ENCODE measurements at regions not wholly inside any gene's neighbourhood (a gene's known extent, or its start where the extent isn't known, plus 50 kb on each side); places are given as distances from the start of the nearest gene placed in this dataset.
"Not testable (repeated sequence)": the region's sequence is repeated elsewhere in the genome, so short reads cannot be mapped to it uniquely, and the experiment has no call there.

- WGBS, 2 donors, result 76 to 84% methylated on average over 4 of the region's 4 CpGs
- H3K27ac ChIP-seq, result no peak overlapping the region
- no peaks in the 10 kb centered on the region for H3K4me1 ChIP-seq
- DNase-seq, result no peak
- H3K9me3 ChIP-seq, result no peaks in the 10 kb centered on the region
- H3K36me3 ChIP-seq (ENCODE audit: low read depth, missing control alignments), result no peaks in the 10 kb centered on the region
- intact Hi-C loops (cut with DNase I; ENCODE audit: low total_unique reads), result no loop called here
- TF ChIP-seq POLR2A (IDR thresholded peaks at IDR 0.05) (no peak), CTCF (IDR thresholded peaks at IDR 0.05) (no peak)
- no peaks in the 10 kb centered on the region for H3K27me3 ChIP-seq
- no peak overlapping the region for H3K4me3 ChIP-seq
Observed at GRCh38 chr11:13189561-13190426, 87.8 kb upstream of the BMAL1 start.

GRCh38 chr11:13193613-13194012 lies 84.0 kb upstream of the BMAL1 start:
- H3K4me1 ChIP-seq, result no peaks in the 10 kb centered on the region
- intact Hi-C loops (cut with DNase I; ENCODE audit: low total_unique reads), result no loop called here
- H3K27ac ChIP-seq, result no peak overlapping the region
- TF ChIP-seq CTCF (IDR thresholded peaks at IDR 0.05), result no peak
- TF ChIP-seq POLR2A (IDR thresholded peaks at IDR 0.05), result no peak
- no peaks in the 10 kb centered on the region for H3K27me3 ChIP-seq
- H3K36me3 ChIP-seq (ENCODE audit: low read depth, missing control alignments), result no peaks in the 10 kb centered on the region
- DNase-seq, result no peak
- no peaks in the 10 kb centered on the region for H3K9me3 ChIP-seq
- WGBS, 2 donors, result 71 to 74% methylated on average over 4 of the region's 4 CpGs
- no peak overlapping the region for H3K4me3 ChIP-seq

- intact Hi-C loops (cut with DNase I; ENCODE audit: low total_unique reads); H3K9me3 ChIP-seq; H3K4me3 ChIP-seq; H3K36me3 ChIP-seq (ENCODE audit: low read depth, missing control alignments); DNase-seq; H3K27ac ChIP-seq; H3K4me1 ChIP-seq; H3K27me3 ChIP-seq: not testable (repeated sequence)
- WGBS, 2 donors, result 0 to 4% methylated on average over 1 of the region's 1 CpG
Observed at GRCh38 chr11:13197374-13197773, 80.2 kb upstream of the BMAL1 start.

GRCh38 chr11:13205486-13205885 lies 72.1 kb upstream of the BMAL1 start:
- Histone ChIP-seq H3K4me1 (peaks cover 14% of the 10 kb centered on the region), H3K4me3 (no peak overlapping the region), H3K27me3 (no peaks in the 10 kb centered on the region), H3K27ac (no peak overlapping the region), H3K36me3 (ENCODE audit: low read depth, missing control alignments) (no peaks in the 10 kb centered on the region), H3K9me3 (no peaks in the 10 kb centered on the region)
- TF ChIP-seq CTCF (IDR thresholded peaks at IDR 0.05) (no peak), POLR2A (IDR thresholded peaks at IDR 0.05) (no peak)
- no peak for DNase-seq
- 81 to 89% methylated on average over 4 of the region's 4 CpGs for WGBS, 2 donors
- intact Hi-C loops (cut with DNase I; ENCODE audit: low total_unique reads), result no loop called here

- peaks cover 14% of the 10 kb centered on the region for H3K4me1 ChIP-seq
Observed at GRCh38 chr11:13206086-13206640, 71.4 kb upstream of the BMAL1 start.

More at GRCh38 chr11:13206086-13206640, 71.4 kb upstream of the BMAL1 start:
- no peak for TF ChIP-seq POLR2A (IDR thresholded peaks at IDR 0.05)
- no peak for TF ChIP-seq CTCF (IDR thresholded peaks at IDR 0.05)
- no peaks in the 10 kb centered on the region for H3K27me3 ChIP-seq
- 59 to 62% methylated on average over 6 of the region's 6 CpGs for WGBS, 2 donors
- H3K9me3 ChIP-seq, result no peaks in the 10 kb centered on the region
- no peak overlapping the region for H3K4me3 ChIP-seq
- no peak overlapping the region for H3K27ac ChIP-seq
- H3K36me3 ChIP-seq (ENCODE audit: low read depth, missing control alignments), result no peaks in the 10 kb centered on the region
- no peak for DNase-seq
- intact Hi-C loops (cut with DNase I; ENCODE audit: low total_unique reads), result no loop called here
